ENCODE measurements at regions not wholly inside any gene's neighbourhood (a gene's known extent, or its start where the extent isn't known, plus 50 kb on each side); places are given as distances from the start of the nearest gene placed in this dataset.

DNA sequence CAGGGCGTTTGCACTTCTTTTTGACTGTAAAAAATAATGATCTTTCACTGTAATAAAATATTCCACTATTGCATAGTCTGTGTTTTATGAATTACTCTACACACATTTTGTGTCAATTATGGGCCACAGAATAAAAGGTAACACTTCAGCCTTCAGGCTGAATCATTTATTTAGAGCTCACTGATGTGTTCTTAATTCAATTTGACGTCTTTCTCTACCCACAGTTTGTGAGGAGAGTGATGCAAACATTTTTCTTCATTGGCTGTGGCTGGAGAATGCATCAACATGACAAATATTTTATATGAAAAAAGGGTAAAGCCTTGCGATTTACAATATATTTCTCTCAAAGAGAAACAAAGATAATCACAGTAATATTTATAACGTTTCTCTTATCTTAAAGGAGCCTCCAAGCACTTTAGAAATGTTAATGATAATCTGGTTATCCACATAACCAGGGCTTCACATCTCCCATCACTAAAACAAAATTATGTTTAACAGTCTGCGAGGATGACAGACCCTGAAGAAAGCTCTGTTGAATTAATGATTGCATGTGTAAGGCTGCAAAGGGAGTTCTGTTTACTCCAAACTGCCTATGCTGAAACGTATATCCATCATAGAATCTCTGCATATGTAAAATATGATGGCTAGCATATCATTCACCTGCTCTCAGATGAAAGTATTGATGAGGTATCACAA lies 951.3 kb downstream of the ZPLD1 start:
- Mint-ChIP-seq H3K9me3 (ENCODE audit: low read depth) (no peaks in the 10 kb centered on the region), H3K4me1 (ENCODE audit: low read depth) (peaks cover 4% of the 10 kb centered on the region), H3K4me3 (ENCODE audit: unreplicated experiment) (no peak overlapping the region), H3K36me3 (ENCODE audit: low read depth) (no peaks in the 10 kb centered on the region), H3K27ac (ENCODE audit: unreplicated experiment) (no peak overlapping the region), H3K27me3 (ENCODE audit: low read depth) (no peaks in the 10 kb centered on the region)
- TF ChIP-seq, protein P1, sequence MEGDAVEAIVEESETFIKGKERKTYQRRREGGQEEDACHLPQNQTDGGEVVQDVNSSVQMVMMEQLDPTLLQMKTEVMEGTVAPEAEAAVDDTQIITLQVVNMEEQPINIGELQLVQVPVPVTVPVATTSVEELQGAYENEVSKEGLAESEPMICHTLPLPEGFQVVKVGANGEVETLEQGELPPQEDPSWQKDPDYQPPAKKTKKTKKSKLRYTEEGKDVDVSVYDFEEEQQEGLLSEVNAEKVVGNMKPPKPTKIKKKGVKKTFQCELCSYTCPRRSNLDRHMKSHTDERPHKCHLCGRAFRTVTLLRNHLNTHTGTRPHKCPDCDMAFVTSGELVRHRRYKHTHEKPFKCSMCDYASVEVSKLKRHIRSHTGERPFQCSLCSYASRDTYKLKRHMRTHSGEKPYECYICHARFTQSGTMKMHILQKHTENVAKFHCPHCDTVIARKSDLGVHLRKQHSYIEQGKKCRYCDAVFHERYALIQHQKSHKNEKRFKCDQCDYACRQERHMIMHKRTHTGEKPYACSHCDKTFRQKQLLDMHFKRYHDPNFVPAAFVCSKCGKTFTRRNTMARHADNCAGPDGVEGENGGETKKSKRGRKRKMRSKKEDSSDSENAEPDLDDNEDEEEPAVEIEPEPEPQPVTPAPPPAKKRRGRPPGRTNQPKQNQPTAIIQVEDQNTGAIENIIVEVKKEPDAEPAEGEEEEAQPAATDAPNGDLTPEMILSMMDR (IDR thresholded peaks at IDR 0.05), result no peak
- DNase-seq (ENCODE audit: low spot score), result no peak

DNA sequence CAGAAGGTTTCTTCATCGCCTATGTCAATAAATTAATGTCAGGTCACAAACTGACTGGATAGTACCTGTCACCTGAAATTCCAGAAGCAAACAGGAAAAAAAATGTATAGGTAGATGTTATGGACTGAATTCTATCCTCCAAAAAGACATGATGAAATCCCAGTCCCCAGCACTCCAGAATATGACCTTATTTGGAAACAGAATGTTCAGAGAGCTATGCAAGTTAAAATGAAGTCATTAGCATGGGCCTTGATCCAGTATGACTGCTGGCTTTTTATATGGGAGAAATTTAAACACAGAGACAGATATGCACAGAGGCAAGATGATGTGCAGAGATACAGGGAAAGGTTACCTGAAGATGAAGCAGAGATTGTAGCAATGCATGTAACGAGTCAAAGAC lies 953.4 kb downstream of the ZPLD1 start:
- no peak overlapping the region for H3K4me3 Mint-ChIP-seq (ENCODE audit: unreplicated experiment)
- no peaks in the 10 kb centered on the region for H3K27me3 Mint-ChIP-seq (ENCODE audit: low read depth)
- peaks cover 6% of the 10 kb centered on the region for H3K4me1 Mint-ChIP-seq (ENCODE audit: low read depth)
- no peak for DNase-seq (ENCODE audit: low spot score)
- no peak overlapping the region for H3K27ac Mint-ChIP-seq (ENCODE audit: unreplicated experiment)
- no peaks in the 10 kb centered on the region for H3K36me3 Mint-ChIP-seq (ENCODE audit: low read depth)
- no peaks in the 10 kb centered on the region for H3K9me3 Mint-ChIP-seq (ENCODE audit: low read depth)
- TF ChIP-seq, protein P1 (IDR thresholded peaks at IDR 0.05), result no peak

DNA sequence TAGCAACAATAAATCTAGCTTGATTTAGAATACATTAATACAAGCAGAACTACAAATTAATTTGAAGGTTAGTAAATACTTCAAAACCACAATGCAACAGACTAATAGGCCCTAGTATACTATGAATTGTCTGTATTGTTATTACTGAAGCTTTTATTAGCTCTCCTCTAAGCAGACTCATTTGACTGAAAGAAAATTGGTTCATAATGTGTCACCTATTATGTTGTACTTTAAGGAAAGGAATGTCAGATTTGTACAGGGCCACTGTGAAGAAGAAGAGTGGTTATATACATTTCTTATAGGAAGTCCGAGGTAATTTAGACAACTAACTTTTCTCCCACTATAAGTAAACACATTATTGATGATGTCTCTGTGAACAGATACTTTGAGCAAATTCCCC lies 954.5 kb downstream of the ZPLD1 start:
- TF ChIP-seq, protein P1 (IDR thresholded peaks at IDR 0.05), result no peak
- Mint-ChIP-seq H3K4me1 (ENCODE audit: low read depth) (peaks cover 15% of the 10 kb centered on the region), H3K27me3 (ENCODE audit: low read depth) (no peaks in the 10 kb centered on the region), H3K27ac (ENCODE audit: unreplicated experiment) (no peak overlapping the region), H3K36me3 (ENCODE audit: low read depth) (no peaks in the 10 kb centered on the region), H3K4me3 (ENCODE audit: unreplicated experiment) (no peak overlapping the region), H3K9me3 (ENCODE audit: low read depth) (no peaks in the 10 kb centered on the region)
- no peak for DNase-seq (ENCODE audit: low spot score)

DNA sequence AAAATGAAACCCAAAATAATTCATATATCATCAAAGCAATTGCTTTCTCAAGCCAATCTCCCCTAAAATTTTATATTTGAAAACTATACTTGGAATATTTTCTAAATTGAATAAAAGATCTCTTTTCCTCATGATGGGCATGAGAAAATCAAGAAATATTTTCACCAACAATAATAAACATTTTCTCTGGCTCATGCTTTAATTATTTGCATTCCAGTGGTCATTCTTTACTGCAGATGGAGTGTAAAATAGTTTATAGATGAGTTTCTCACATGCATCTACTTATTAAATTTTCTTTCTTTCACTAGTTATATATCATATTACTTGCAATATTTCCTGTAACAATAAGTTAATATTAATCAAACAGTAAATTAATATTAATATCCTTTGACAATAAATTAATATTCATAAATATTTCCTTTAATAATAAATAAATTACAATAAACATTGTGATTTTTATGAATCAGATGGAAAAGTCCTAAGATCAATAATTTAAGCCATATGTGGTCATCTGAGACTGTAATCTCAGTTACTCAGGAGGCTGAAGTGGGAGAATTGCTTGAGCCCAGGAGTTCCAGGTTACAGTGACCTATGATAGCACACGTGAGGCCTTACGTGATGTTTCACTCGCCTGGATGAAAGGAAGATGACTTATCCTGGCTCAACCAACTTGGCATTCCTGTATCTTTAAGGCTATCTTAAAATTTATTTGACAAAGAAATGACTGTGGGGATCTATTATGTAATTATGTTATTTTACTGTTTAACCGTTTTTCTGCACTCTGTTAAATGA lies 958.8 kb downstream of the ZPLD1 start:
- H3K27ac Mint-ChIP-seq (ENCODE audit: unreplicated experiment), result peak overlapping the region; percentile 20
- peaks cover 11% of the 10 kb centered on the region for H3K4me1 Mint-ChIP-seq (ENCODE audit: low read depth)
- H3K36me3 Mint-ChIP-seq (ENCODE audit: low read depth), result no peaks in the 10 kb centered on the region
- TF ChIP-seq, protein P1 (IDR thresholded peaks at IDR 0.05), result no peak
- peaks cover 4% of the 10 kb centered on the region for H3K27me3 Mint-ChIP-seq (ENCODE audit: low read depth)
- H3K9me3 Mint-ChIP-seq (ENCODE audit: low read depth), result no peaks in the 10 kb centered on the region
- DNase-seq (ENCODE audit: low spot score), result no peak
- H3K4me3 Mint-ChIP-seq (ENCODE audit: unreplicated experiment), result no peak overlapping the region

DNA sequence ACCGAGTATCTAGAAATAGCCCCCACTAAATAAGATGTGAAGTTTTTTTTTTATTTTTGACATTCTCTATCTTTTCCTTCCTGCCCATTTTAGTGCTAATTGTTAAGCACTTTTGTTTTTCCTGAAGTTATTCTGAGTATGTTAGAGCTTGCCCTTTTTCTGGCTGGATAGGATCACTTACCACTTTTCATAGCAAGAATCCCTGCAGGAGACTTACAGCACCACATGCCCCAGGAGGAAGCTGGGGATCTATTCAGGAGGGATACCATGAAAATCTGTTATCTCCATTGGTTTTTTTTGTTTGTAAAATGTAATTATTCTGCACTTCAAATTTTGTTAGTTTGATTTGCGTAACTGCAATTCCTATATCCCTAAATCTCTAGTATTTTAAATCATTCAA lies 968.4 kb downstream of the ZPLD1 start:
- Mint-ChIP-seq H3K9me3 (ENCODE audit: low read depth) (peaks cover 5% of the 10 kb centered on the region), H3K27me3 (ENCODE audit: low read depth) (peaks cover 2% of the 10 kb centered on the region), H3K36me3 (ENCODE audit: low read depth) (no peaks in the 10 kb centered on the region), H3K4me3 (ENCODE audit: unreplicated experiment) (no peak overlapping the region), H3K27ac (ENCODE audit: unreplicated experiment) (no peak overlapping the region), H3K4me1 (ENCODE audit: low read depth) (no peaks in the 10 kb centered on the region)
- DNase-seq (ENCODE audit: low spot score), result no peak
- TF ChIP-seq, protein P1 (IDR thresholded peaks at IDR 0.05), result no peak
